ENCODE measurements at regions not wholly inside any gene's neighbourhood (a gene's known extent, or its start where the extent isn't known, plus 50 kb on each side); places are given as distances from the start of the nearest gene placed in this dataset.

GRCh38 chr14:100675699-100676684 is 50.7 kb upstream of the DLK1 start:
- H3K27me3 Mint-ChIP-seq = peaks cover 40% of the 10 kb centered on the region
- no peak overlapping the region for H3K4me3 Mint-ChIP-seq
- H3K27ac Mint-ChIP-seq = no peak overlapping the region
- H3K36me3 Mint-ChIP-seq = no peaks in the 10 kb centered on the region
- no peaks in the 10 kb centered on the region for H3K9me3 Mint-ChIP-seq
- peaks cover 4% of the 10 kb centered on the region for H3K4me1 Mint-ChIP-seq
- no peak for DNase-seq

Data from activated naive CD8-positive, alpha-beta T cell treated with anti-CD3 and anti-CD28 coated beads for 36 hours (primary cell).